ACC112 (cell line): ENCODE measurements at regions not wholly inside any gene's neighbourhood (a gene's known extent, or its start where the extent isn't known, plus 50 kb on each side); places are given as distances from the start of the nearest gene placed in this dataset.

Experiments used
- H2AFZ ChIP-seq: fragments of 200-600 bp; sonication (generic); one replicate; pipeline ENCODE4 v1.6.0; 2017; ENCODE audit warnings: antibody characterized with exemption, low read length; ENCODE audit not compliant: unreplicated experiment
- H3K27ac ChIP-seq: fragments of 200-600 bp; sonication (generic); 2 replicates; pipeline ENCODE4 v1.5.1; 2014; ENCODE audit warnings: low read depth, mild to moderate bottlenecking, antibody characterized with exemption, low read length, moderate library complexity
- H3K27me3 ChIP-seq: fragments of 200-600 bp; sonication (generic); 2 replicates; pipeline ENCODE4 v1.6.1; 2014; ENCODE audit warnings: mild to moderate bottlenecking, antibody characterized with exemption, low read length, moderate library complexity, mixed read lengths; ENCODE audit not compliant: insufficient read depth
- H3K36me3 ChIP-seq: fragments of 200-600 bp; sonication (generic); 2 replicates; pipeline ENCODE4 v1.6.1; 2016; ENCODE audit warnings: mild to moderate bottlenecking, antibody characterized with exemption, low read length, moderate library complexity, mixed read lengths; ENCODE audit not compliant: insufficient read depth
- H3K4me1 ChIP-seq: fragments of 200-600 bp; sonication (generic); one replicate; pipeline ENCODE4 v1.6.1; 2016; ENCODE audit warnings: low read length, mixed read lengths; ENCODE audit not compliant: insufficient read depth, unreplicated experiment, control insufficient read depth
- H3K4me3 ChIP-seq: fragments of 200-600 bp; sonication (generic); 2 replicates; pipeline ENCODE4 v1.5.1; 2014; ENCODE audit warnings: mild to moderate bottlenecking, low read depth, low read length
- H3K79me2 ChIP-seq: fragments of 200-600 bp; sonication (generic); one replicate; pipeline ENCODE4 v1.6.0; 2016; ENCODE audit warnings: low read length; ENCODE audit not compliant: control insufficient read depth, unreplicated experiment, insufficient read depth

DNA sequence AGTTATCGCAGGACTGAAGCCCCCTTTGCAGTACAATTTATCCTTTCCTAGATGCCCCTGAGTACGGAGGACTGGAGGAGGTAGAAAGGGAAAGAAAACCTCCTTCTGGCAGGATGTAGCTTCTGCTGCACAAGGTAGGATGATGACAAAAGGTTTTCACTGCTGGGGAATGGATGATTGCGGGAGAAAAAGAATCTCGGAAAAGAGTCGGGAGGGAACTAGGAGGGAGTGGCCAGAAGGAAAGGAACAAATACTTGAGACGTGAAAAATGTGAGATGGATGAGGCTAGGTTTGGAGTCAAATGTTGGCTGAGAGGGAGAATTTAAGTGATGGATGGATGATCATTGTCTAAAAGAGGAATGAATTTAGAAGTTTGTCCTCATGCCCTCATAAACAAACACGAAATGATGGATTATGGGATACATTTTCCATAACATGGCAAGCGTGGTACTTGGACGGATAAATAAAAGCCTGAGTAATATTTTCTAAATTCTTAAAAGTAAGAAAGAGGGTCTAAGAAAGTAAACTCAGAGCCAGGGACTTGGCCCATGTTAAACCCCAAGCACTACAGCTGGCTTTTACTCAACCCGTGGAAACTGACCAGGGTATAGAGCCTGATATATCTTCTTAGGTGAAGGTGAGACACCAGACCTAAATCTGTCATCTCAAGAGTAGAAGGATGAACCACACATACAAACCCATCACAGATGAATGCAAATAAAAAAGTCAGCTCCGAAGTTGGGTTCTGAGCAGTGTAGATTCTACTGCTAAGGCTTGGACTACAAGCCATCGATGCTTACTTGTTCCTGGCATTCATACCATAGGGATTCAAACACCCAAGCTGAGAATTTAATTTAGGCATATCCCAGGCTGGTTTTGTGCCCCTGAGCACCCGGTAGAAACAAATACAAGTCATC lies 72.4 kb downstream of the HFE start:
- Histone ChIP-seq H3K4me3 (peak overlapping the region; percentile 82), H3K36me3 (0 out of 2 replicates have a peak, but pooled peaks cover 2% of the 10 kb centered on the region), H3K79me2 (peaks cover 34% of the 10 kb centered on the region), H3K27ac (peak overlapping the region; percentile 88), H3K27me3 (no peaks in the 10 kb centered on the region), H3K4me1 (peaks cover 12% of the 10 kb centered on the region), H2AFZ (no peak overlapping the region)

DNA sequence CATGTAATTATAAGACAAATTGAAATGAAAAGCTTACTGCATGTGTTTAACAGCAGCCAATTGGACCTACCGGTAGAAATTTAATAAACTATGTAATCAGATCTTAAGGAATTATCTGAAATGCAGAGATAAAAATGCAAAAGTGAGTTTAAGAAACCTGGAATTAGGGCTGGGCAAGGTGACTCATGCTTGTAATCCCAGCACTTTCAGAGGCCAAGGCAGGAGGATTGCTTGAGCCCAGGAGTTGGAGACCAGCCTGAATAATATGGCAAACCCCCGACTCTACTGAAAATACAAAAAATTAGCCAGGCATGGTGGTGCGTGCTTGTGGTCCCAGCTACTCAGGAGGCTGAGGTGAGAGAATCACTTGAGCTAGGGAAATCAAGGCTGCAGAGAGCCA lies 74.1 kb downstream of the HFE start:
- Histone ChIP-seq H3K4me1 (peaks cover 5% of the 10 kb centered on the region), H3K27ac (no peak overlapping the region), H3K4me3 (no peak overlapping the region), H3K36me3 (peaks cover 2% of the 10 kb centered on the region; the same call in 1 of the 2 replicates), H3K79me2 (peaks cover 33% of the 10 kb centered on the region), H3K27me3 (no peaks in the 10 kb centered on the region), H2AFZ (no peak overlapping the region)

DNA sequence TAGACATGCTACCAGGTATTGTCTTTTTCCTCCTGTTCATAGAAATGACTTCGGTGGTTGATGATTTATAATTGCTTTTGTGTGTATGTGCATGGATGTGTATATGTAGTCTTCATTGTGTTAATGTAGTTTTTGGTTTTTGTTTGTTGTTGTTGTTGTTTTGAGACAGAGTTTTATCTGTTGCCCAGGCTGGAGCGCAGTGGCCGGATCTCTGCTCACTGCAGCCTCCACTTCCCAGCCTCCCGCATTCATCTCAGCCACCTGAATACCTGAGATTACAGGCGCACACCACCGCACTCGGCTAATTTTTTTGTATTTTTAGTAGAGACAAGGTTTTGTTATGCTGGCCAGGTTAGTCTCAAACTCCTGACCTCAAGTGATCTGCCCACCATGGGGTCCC lies 75.2 kb downstream of the HFE start:
- H3K4me1 ChIP-seq, result peaks cover 5% of the 10 kb centered on the region
- H2AFZ ChIP-seq, result no peak overlapping the region
- no peaks in the 10 kb centered on the region for H3K27me3 ChIP-seq
- H3K79me2 ChIP-seq, result peaks cover 25% of the 10 kb centered on the region
- peaks cover 2% of the 10 kb centered on the region; the same call in 1 of the 2 replicates for H3K36me3 ChIP-seq
- no peak overlapping the region for H3K4me3 ChIP-seq
- H3K27ac ChIP-seq, result no peak overlapping the region

DNA sequence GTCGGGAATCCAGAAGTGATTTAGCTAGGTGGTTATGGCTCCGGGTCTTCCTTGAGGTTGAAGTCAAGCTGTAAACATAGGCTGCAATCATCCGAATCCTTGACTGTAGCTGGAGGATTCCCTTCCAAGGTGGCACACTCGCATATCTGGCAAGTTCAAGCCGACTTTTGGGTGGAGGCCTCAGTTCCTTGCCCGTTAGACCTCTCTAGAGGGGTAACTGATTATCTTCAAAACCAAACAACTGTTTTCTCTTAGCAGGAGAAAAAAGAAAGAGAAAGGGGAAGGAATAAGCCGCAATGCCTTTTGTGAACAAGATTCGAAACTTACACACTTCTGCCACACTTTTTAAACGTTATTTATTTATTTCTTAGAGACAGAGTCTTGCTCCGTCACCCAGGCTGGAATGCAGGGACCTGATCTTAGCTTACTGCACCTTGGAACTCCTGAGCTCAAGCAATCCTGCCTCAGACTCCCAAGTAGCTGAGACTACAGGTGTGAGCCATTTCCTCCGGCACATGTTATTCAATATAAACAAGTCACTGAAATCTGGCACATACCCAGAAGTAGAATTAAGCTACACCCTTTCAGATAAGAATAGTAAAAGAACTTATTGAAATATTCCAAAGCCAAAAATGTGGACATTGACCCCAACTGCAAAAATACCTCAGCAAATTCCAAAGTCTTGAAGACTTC lies 76.3 kb downstream of the HFE start:
- Histone ChIP-seq H3K4me1 (peaks cover 5% of the 10 kb centered on the region), H2AFZ (no peak overlapping the region), H3K27me3 (no peaks in the 10 kb centered on the region), H3K36me3 (peaks cover 2% of the 10 kb centered on the region; the same call in 1 of the 2 replicates), H3K4me3 (no peak overlapping the region), H3K79me2 (peaks cover 21% of the 10 kb centered on the region), H3K27ac (no peak overlapping the region)

DNA sequence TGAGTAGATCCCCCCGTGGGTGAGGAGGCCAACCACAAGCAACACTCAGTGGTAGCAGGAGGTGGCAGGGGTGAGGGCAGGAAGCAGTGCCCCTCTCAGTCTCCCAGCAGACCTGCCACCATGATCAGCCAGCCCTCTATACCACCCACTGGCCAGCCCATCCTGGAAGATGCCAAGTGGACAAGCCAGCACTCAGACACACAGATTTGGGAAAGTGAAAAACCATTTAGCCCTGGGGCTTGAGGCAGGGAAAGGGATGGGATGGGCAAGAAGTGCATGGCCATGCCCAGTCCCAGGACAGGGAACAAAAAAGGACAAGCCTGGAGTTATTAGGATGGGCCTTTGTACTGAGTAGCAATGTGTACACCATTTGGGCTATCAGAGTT lies 76.9 kb downstream of the HFE start:
- no peak overlapping the region for H3K27ac ChIP-seq
- H3K79me2 ChIP-seq, result peaks cover 17% of the 10 kb centered on the region
- no peak overlapping the region for H3K4me3 ChIP-seq
- no peak overlapping the region for H2AFZ ChIP-seq
- H3K36me3 ChIP-seq, result peaks cover 2% of the 10 kb centered on the region; the same call in 1 of the 2 replicates
- H3K27me3 ChIP-seq, result no peaks in the 10 kb centered on the region
- peaks cover 5% of the 10 kb centered on the region for H3K4me1 ChIP-seq

DNA sequence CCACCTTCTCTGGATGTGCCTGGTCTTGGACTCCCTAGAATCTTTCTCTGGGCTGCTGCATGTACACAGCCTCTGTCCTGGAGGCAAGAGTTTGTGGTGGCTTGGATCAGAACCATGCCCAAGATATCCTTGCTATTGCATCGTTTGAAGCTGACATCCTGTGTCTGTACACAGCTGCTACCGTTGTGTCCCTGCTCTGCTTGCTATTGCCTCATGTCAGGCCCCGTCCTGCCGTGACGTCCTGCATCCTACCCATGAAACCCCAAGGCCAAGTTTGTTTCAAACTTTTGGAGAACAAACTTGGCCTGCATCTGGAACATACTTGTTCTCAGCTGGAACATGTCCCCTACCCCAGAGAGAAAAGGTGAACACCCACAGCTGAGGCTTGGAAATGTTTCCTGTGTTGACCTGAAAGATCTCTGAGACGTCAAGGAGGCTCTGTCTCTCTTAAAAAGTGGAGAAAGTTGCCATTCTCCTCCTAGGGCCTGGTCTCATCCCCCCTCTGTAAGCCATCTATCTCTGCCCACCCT lies 78.1 kb downstream of the HFE start:
- H3K79me2 ChIP-seq, result peaks cover 10% of the 10 kb centered on the region
- H3K4me1 ChIP-seq, result peaks cover 6% of the 10 kb centered on the region
- no peaks in the 10 kb centered on the region for H3K27me3 ChIP-seq

DNA sequence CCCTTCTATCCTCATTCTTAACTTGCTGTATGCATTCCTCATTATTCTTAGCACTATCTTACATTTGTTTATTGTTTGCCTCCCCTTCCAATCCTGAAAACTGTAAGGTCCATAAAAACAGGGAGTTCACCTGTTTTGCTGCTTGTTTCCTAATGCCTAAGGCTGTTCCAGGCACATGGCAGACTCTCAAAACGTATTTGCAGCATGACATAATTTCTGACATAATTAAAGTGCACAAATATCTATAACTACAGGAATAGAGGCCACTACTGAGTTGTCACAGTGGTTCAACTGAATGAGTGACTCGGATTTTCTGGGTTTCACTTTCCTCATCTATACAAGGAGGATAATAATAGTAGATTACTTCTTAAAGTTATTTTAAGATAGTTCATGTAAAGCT lies 83.0 kb downstream of the HFE start:
- peaks cover 16% of the 10 kb centered on the region for H3K4me1 ChIP-seq
- peak overlapping the region; percentile 87 for H3K27ac ChIP-seq
- H3K4me3 ChIP-seq, result peak overlapping the region; percentile 80; the same call in 1 of the 2 replicates
- peaks cover 7% of the 10 kb centered on the region for H3K79me2 ChIP-seq
- no peaks in the 10 kb centered on the region; the same call in 1 of the 2 replicates for H3K36me3 ChIP-seq
- H2AFZ ChIP-seq, result no peak overlapping the region
- H3K27me3 ChIP-seq, result no peaks in the 10 kb centered on the region

More for the DNA sequence above, 78.1 kb downstream of the HFE start:
- Histone ChIP-seq H3K4me3 (no peak overlapping the region), H3K36me3 (no peaks in the 10 kb centered on the region; the same call in 1 of the 2 replicates), H2AFZ (no peak overlapping the region), H3K27ac (no peak overlapping the region)

DNA sequence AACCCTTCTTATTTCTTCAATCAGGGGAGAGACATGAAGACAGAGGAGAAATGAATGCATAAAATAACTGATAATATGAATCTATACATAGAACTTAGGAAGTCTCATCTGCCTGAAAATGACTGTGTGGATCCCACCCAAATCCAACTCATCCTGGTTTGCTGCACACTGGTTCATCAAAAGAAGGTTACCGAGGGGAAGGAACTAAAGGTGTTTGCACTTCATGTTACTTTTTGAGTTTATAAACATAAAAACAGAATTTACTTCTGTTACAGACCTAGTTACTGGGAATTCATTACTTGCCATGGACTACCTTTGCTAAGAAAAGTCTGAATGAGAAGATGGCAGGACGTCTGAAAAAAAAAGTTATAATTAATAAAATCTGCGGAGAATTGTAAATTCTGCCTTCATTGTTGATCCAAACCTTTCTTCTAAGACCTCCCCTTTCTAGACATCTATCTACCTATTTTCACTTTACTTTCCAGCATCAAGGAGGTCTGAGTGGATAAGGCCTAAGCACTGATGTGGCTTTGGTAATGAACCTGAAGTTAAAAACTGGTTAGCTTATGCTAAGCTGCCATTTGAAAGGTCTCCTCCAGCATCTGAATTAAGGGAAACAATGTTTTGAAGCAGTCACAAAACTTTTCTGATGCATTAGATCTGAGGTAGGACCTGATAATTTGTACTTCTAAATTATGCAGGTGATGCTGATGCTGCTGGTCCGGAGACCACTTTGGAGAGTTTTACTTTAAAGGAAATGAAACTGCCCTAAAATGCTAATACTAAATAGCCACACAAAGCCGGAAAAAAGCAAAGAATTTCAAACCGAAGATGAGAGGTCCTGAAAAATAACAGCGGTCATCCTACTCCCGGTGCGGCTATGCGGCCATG lies 84.0 kb downstream of the HFE start:
- Histone ChIP-seq H3K36me3 (no peaks in the 10 kb centered on the region), H2AFZ (peak overlapping the region; percentile 49), H3K27me3 (no peaks in the 10 kb centered on the region), H3K79me2 (peaks cover 7% of the 10 kb centered on the region), H3K4me1 (peaks cover 20% of the 10 kb centered on the region), H3K27ac (peak overlapping the region; percentile 87), H3K4me3 (peak overlapping the region; percentile 80)

DNA sequence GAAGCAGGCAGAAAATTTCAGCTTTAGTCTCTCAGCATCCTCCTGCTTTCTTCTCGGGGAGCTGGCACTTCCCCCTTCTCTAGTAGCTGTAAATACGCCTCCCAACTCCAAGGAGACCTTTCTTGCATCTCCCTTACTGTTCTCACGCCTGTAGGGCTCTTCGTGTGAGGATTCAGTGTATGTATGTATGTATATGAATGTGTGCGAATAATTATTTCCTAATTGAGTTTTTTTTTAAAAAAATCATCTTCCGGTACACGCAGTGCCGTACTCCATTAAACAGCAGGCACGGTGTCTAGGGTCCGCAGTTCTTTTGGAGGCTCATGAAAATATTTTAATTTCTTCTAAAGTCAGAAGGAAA lies 85.4 kb downstream of the HFE start:
- Histone ChIP-seq H3K4me3 (peak overlapping the region; percentile 80), H3K27ac (peak overlapping the region; percentile 87), H3K79me2 (peaks cover 7% of the 10 kb centered on the region), H3K27me3 (no peaks in the 10 kb centered on the region), H3K4me1 (peaks cover 20% of the 10 kb centered on the region), H3K36me3 (no peaks in the 10 kb centered on the region), H2AFZ (peak overlapping the region; percentile 75)

DNA sequence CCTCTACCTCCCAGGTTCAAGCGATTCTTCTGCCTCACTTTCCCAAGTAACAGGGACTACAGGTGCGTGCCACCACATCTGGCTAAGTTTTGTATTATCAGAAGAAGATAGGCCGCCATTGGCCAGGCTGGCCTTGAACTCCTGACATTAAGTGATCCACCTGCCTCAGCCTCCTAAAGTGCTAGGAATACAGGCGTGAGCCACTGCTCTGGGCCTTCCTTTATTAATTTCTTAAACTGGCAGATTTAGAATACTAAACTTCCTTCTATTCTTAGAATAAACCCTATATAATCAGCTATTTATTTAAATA lies 86.6 kb downstream of the HFE start:
- no peak overlapping the region for H3K27ac ChIP-seq
- H3K4me1 ChIP-seq, result peaks cover 20% of the 10 kb centered on the region
- peaks cover 7% of the 10 kb centered on the region for H3K79me2 ChIP-seq

More for the DNA sequence above, 86.6 kb downstream of the HFE start:
- Histone ChIP-seq H2AFZ (no peak overlapping the region), H3K27me3 (no peaks in the 10 kb centered on the region), H3K4me3 (no peak overlapping the region), H3K36me3 (no peaks in the 10 kb centered on the region)
